Umbilical cord (tissue), 1 donor: ENCODE measurements at regions not wholly inside any gene's neighbourhood (a gene's known extent, or its start where the extent isn't known, plus 50 kb on each side); places are given as distances from the start of the nearest gene placed in this dataset.

Source experiments
- DNase-seq: peaks from one replicate; pipeline ENCODE4 v3.0.0-alpha.2; 2015; ENCODE audit warnings: low spot score

- no peak for DNase-seq
Measured at GRCh38 chr3:146914409-146914808, 309.3 kb upstream of the PLSCR5 start.

GRCh38 chr3:146912241-146913015 is 307.3 kb upstream of the PLSCR5 start:
- no peak for DNase-seq

- peak; percentile 9 for DNase-seq
Measured at GRCh38 chr3:146903927-146904326, 298.8 kb upstream of the PLSCR5 start.

GRCh38 chr3:146899171-146899570 is 294.0 kb upstream of the PLSCR5 start:
- DNase-seq = no peak

GRCh38 chr3:146896711-146897110 is 291.6 kb upstream of the PLSCR5 start:
- DNase-seq = no peak

- DNase-seq = no peak
Measured at GRCh38 chr3:146895026-146895749, 290.0 kb upstream of the PLSCR5 start.

- DNase-seq = no peak
Measured at GRCh38 chr3:146894406-146894805, 289.3 kb upstream of the PLSCR5 start.

GRCh38 chr3:146892041-146892440 is 286.9 kb upstream of the PLSCR5 start:
- DNase-seq = no peak

GRCh38 chr3:146889626-146890025 is 284.5 kb upstream of the PLSCR5 start:
- no peak for DNase-seq

- DNase-seq = no peak
Measured at GRCh38 chr3:146888176-146888575, 283.0 kb upstream of the PLSCR5 start.

GRCh38 chr3:146884721-146885120 is 279.6 kb upstream of the PLSCR5 start:
- no peak for DNase-seq

GRCh38 chr3:146884296-146884695 is 279.1 kb upstream of the PLSCR5 start:
- no peak for DNase-seq

- no peak for DNase-seq
Measured at GRCh38 chr3:146883288-146883687, 278.1 kb upstream of the PLSCR5 start.

GRCh38 chr3:146881966-146882760 is 277.0 kb upstream of the PLSCR5 start:
- DNase-seq = no peak

- DNase-seq = no peak
Measured at GRCh38 chr3:146881356-146881755, 276.2 kb upstream of the PLSCR5 start.

GRCh38 chr3:146873748-146874147 is 268.6 kb upstream of the PLSCR5 start:
- no peak for DNase-seq

- no peak for DNase-seq
Measured at GRCh38 chr3:146865175-146865755, 260.1 kb upstream of the PLSCR5 start.

- DNase-seq = no peak
Measured at GRCh38 chr3:146861262-146861661, 256.1 kb upstream of the PLSCR5 start.

GRCh38 chr3:146854523-146854922 is 249.4 kb upstream of the PLSCR5 start:
- no peak for DNase-seq

GRCh38 chr3:146851665-146852064 is 246.5 kb upstream of the PLSCR5 start:
- DNase-seq = no peak

GRCh38 chr3:146845361-146845760 is 240.2 kb upstream of the PLSCR5 start:
- DNase-seq = no peak

- DNase-seq = no peak
Measured at GRCh38 chr3:146843476-146843875, 238.3 kb upstream of the PLSCR5 start.
